ENCODE measurements at regions not wholly inside any gene's neighbourhood (a gene's known extent, or its start where the extent isn't known, plus 50 kb on each side); places are given as distances from the start of the nearest gene placed in this dataset.

DNA sequence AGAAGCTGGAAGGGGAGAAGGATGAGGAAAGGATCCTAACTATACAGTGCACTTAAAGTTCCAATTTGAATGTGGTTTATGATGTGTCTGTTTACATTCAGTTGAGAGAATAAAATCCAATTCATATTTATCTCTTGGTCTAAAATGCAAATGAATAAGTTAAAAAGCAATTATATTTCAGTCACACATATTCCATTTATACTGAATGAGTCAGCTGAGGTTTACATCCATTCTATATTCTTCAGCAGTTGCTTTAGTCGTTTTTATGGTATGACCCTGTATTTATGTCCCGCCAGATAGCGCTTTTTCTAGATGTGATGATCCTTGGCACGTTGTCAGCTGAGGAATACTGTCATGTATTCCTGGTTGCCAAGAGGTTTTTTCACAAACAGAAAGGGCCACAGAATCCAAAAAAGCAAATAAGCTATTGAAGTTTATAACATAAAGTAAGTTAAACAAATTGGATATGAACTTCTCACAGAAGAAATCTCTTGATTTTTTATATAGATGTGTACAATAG lies 866.2 kb downstream of the NCAM2 start (continued):
- TF ChIP-seq RAD21 (IDR thresholded peaks at IDR 0.05 in 1 of 2, conservative IDR thresholded peaks at IDR 0.05 in 1 of 2; ENCODE audit: low read depth in 2 of 2, low read length in 2 of 2) (no peak), SAP30 (IDR thresholded peaks at IDR 0.05; ENCODE audit: insufficient read depth, insufficient replicate concordance, low read length) (no peak)
- TF ChIP-seq, protein P1, sequence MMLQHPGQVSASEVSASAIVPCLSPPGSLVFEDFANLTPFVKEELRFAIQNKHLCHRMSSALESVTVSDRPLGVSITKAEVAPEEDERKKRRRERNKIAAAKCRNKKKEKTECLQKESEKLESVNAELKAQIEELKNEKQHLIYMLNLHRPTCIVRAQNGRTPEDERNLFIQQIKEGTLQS (IDR thresholded peaks at IDR 0.05; ENCODE audit: insufficient read depth, low read depth, low read length): no peak

All from H1 (cell line).